H1 (cell line): ENCODE measurements at regions not wholly inside any gene's neighbourhood (a gene's known extent, or its start where the extent isn't known, plus 50 kb on each side); places are given as distances from the start of the nearest gene placed in this dataset.

ENCODE experiments used
- CEBPB ChIP-seq: IDR thresholded peaks from 2 replicates; pipeline ENCODE4 v1.6.1; 2012; ENCODE audit warnings: low read depth, low read length
- CHD7 ChIP-seq: fragments of 300-600 bp; sonication (generic); IDR thresholded peaks from 2 replicates; pipeline ENCODE4 v1.7.1; 2012; ENCODE audit warnings: low read length, moderate library complexity, mild to moderate bottlenecking, inconsistent platforms; ENCODE audit not compliant: insufficient replicate concordance
- KDM4A ChIP-seq: IDR thresholded peaks from one replicate; pipeline ENCODE4 v1.7.1; 2012; ENCODE audit warnings: low read depth, mild to moderate bottlenecking, moderate library complexity, low read length, inconsistent platforms; ENCODE audit not compliant: severe bottlenecking

GRCh38 chr12:54126029-54126695, 62.6 kb downstream of the SMUG1 start (continued):
- TF ChIP-seq CHD7: no peak
- TF ChIP-seq KDM4A: peak; percentile 67
- TF ChIP-seq CEBPB: no peak
